ENCODE measurements at regions not wholly inside any gene's neighbourhood (a gene's known extent, or its start where the extent isn't known, plus 50 kb on each side); places are given as distances from the start of the nearest gene placed in this dataset.
"Not testable (repeated sequence)": the region's sequence is repeated elsewhere in the genome, so short reads cannot be mapped to it uniquely, and the experiment has no call there.

DNA sequence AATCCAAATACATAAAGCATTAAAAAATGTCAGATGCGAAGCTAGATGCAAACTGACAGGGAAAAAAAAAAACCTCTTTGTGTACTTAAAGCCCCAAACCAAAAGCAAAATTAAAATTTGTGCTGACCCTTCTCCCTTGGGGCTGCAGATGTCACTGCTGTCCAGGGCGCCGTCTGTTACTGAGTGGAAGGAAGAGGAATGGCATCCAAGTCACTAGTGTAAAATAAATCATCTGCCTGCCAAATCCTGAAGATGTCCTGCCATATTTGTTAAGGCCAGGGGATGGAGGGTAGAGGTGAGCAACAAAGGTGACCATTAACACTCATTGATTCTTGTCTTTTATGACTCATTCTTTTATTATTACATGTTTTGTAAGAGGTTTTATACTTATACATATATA lies 126.6 kb upstream of the ERV3-1 start:
- H3K4me3 ChIP-seq (ENCODE audit: control extremely low read depth in 1 of 5, extremely low read depth in 1 of 5, insufficient read depth in 1 of 5, low read depth in 2 of 5, low read length in 4 of 5); H3K4me1 Mint-ChIP-seq; H3K27ac ChIP-seq (ENCODE audit: low read length in 2 of 2); H2AFZ ChIP-seq (ENCODE audit: insufficient read depth, low read depth, low read length, poor library complexity, severe bottlenecking); H3K27me3 Mint-ChIP-seq; H3K4me3 Mint-ChIP-seq; DNase-seq; intact Hi-C loops (cut with micrococcal nuclease); H3K36me3 ChIP-seq (replicated peaks in 1 of 2; ENCODE audit: control extremely low read depth in 1 of 2, control insufficient read depth in 1 of 2, extremely low read depth in 1 of 2, insufficient read depth in 2 of 2, low read length in 1 of 2); POLR2A ChIA-PET; H3K9me3 ChIP-seq (ENCODE audit: control extremely low read depth in 1 of 3, control insufficient read depth in 2 of 3, insufficient read depth in 1 of 3, low read length in 2 of 3); H3K9ac ChIP-seq (ENCODE audit: low read length); CTCF ChIA-PET; H4K20me1 ChIP-seq (ENCODE audit: control insufficient read depth, insufficient read depth, low read length, poor library complexity, severe bottlenecking); H3K27me3 ChIP-seq (replicated peaks in 1 of 4; ENCODE audit: control extremely low read depth in 1 of 4, control insufficient read depth in 3 of 4, insufficient read depth in 4 of 4, low read length in 3 of 4); H3K4me1 ChIP-seq (ENCODE audit: control insufficient read depth in 2 of 2, insufficient read depth in 2 of 2, low read length in 2 of 2); H3K9me3 Mint-ChIP-seq (ENCODE audit: insufficient read depth); H3K27ac Mint-ChIP-seq; H3K79me2 ChIP-seq (ENCODE audit: control insufficient read depth, insufficient read depth, low read length); H3K4me2 ChIP-seq (replicated peaks; ENCODE audit: low read depth, low read length, poor library complexity, severe bottlenecking): not testable (repeated sequence)
- WGBS (ENCODE audit: insufficient coverage): no CpG with 5 or more reads among the region's 3 CpGs
- peak; percentile 51 for ATAC-seq (ENCODE audit: low read depth)

DNA sequence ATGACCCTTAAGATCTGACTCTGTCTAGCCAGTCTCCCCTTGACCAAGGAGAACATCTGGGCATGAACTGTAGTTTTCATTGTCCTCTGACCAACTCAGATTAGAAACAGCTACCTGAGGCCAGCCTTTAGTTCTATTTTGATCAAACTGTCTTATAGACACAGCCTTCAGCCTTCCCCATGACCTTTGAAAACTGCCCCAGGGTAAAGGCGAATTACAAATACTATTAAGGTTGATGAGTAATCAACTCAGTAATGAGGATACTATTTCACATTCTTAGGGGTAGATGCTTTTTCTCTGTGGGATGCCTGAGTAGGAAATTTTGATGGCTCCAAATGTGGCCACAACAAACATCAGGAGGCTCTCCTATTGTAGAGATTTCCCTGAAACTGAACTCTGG lies 125.8 kb upstream of the ERV3-1 start:
- H3K4me1 Mint-ChIP-seq; CTCF ChIA-PET; H3K27me3 Mint-ChIP-seq; H3K36me3 ChIP-seq (replicated peaks in 1 of 2; ENCODE audit: control extremely low read depth in 1 of 2, control insufficient read depth in 1 of 2, extremely low read depth in 1 of 2, insufficient read depth in 2 of 2, low read length in 1 of 2); ATAC-seq (ENCODE audit: low read depth); H3K4me3 ChIP-seq (ENCODE audit: control extremely low read depth in 1 of 5, extremely low read depth in 1 of 5, insufficient read depth in 1 of 5, low read depth in 2 of 5, low read length in 4 of 5); H2AFZ ChIP-seq (ENCODE audit: insufficient read depth, low read depth, low read length, poor library complexity, severe bottlenecking); POLR2A ChIA-PET; H3K9me3 Mint-ChIP-seq (ENCODE audit: insufficient read depth); H3K4me3 Mint-ChIP-seq; intact Hi-C loops (cut with micrococcal nuclease); H3K9ac ChIP-seq (ENCODE audit: low read length); H3K4me1 ChIP-seq (ENCODE audit: control insufficient read depth in 2 of 2, insufficient read depth in 2 of 2, low read length in 2 of 2); DNase-seq; H3K27ac ChIP-seq (ENCODE audit: low read length in 2 of 2); H3K79me2 ChIP-seq (ENCODE audit: control insufficient read depth, insufficient read depth, low read length); H3K27ac Mint-ChIP-seq; H3K9me3 ChIP-seq (ENCODE audit: control extremely low read depth in 1 of 3, control insufficient read depth in 2 of 3, insufficient read depth in 1 of 3, low read length in 2 of 3); H3K27me3 ChIP-seq (replicated peaks in 1 of 4; ENCODE audit: control extremely low read depth in 1 of 4, control insufficient read depth in 3 of 4, insufficient read depth in 4 of 4, low read length in 3 of 4); H3K4me2 ChIP-seq (replicated peaks; ENCODE audit: low read depth, low read length, poor library complexity, severe bottlenecking); H4K20me1 ChIP-seq (ENCODE audit: control insufficient read depth, insufficient read depth, low read length, poor library complexity, severe bottlenecking): not testable (repeated sequence)
- no CpG with 5 or more reads among the region's 1 CpG for WGBS (ENCODE audit: insufficient coverage)

DNA sequence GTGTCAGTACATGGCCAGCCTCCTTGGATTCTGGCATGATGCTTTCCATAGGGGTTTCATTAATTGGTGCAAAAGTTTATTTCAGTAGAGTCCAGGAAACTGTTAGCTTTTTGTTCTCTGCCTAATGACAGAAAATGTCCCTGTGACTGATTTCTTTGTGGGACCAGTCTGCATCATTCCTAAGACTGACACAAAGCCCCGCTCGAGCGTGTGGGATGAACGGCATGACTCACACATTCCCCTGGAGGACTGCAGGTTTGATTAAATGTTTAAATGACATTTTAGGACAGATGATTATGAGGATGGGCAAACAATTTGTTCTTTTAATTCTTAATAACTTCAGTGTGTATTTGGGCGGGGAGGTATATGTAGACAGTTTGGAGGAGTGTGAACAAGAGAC lies 120.9 kb upstream of the ERV3-1 start:
- H3K4me3 Mint-ChIP-seq; H3K9me3 ChIP-seq (ENCODE audit: control extremely low read depth in 1 of 3, control insufficient read depth in 2 of 3, insufficient read depth in 1 of 3, low read length in 2 of 3); POLR2A ChIA-PET; H3K27ac ChIP-seq (ENCODE audit: low read length in 2 of 2); ATAC-seq (ENCODE audit: low read depth); H3K9me3 Mint-ChIP-seq (ENCODE audit: insufficient read depth); H4K20me1 ChIP-seq (ENCODE audit: control insufficient read depth, insufficient read depth, low read length, poor library complexity, severe bottlenecking); DNase-seq; H3K27me3 Mint-ChIP-seq; H3K4me2 ChIP-seq (replicated peaks; ENCODE audit: low read depth, low read length, poor library complexity, severe bottlenecking); H3K27ac Mint-ChIP-seq; H3K9ac ChIP-seq (ENCODE audit: low read length); H3K36me3 ChIP-seq (replicated peaks in 1 of 2; ENCODE audit: control extremely low read depth in 1 of 2, control insufficient read depth in 1 of 2, extremely low read depth in 1 of 2, insufficient read depth in 2 of 2, low read length in 1 of 2); CTCF ChIA-PET; H3K4me3 ChIP-seq (ENCODE audit: control extremely low read depth in 1 of 5, extremely low read depth in 1 of 5, insufficient read depth in 1 of 5, low read depth in 2 of 5, low read length in 4 of 5); intact Hi-C loops (cut with micrococcal nuclease); H2AFZ ChIP-seq (ENCODE audit: insufficient read depth, low read depth, low read length, poor library complexity, severe bottlenecking); H3K4me1 ChIP-seq (ENCODE audit: control insufficient read depth in 2 of 2, insufficient read depth in 2 of 2, low read length in 2 of 2); H3K27me3 ChIP-seq (replicated peaks in 1 of 4; ENCODE audit: control extremely low read depth in 1 of 4, control insufficient read depth in 3 of 4, insufficient read depth in 4 of 4, low read length in 3 of 4); H3K79me2 ChIP-seq (ENCODE audit: control insufficient read depth, insufficient read depth, low read length); H3K4me1 Mint-ChIP-seq: not testable (repeated sequence)
- no CpG with 5 or more reads among the region's 5 CpGs for WGBS (ENCODE audit: insufficient coverage)

DNA sequence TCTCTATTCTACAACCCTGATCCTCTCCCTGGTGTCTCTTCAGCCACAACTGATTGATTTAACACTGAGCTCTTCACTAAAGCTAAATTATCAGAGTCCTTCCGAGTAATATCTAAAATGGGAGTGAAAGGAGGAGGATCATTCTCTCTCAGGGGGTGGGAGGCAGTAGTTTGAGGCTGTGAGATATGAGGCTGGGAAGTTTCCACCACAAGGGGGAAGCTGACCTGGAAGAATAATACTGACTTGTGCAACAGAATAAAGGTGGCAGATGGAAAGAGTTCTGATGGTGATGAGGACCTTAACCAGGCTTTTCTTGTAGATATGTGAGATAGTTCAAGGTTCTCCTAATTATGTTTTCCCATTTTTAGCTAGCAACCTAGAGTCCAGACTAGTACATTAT lies 118.1 kb upstream of the ERV3-1 start:
- H3K4me1 ChIP-seq (ENCODE audit: control insufficient read depth in 2 of 2, insufficient read depth in 2 of 2, low read length in 2 of 2); intact Hi-C loops (cut with micrococcal nuclease); H2AFZ ChIP-seq (ENCODE audit: insufficient read depth, low read depth, low read length, poor library complexity, severe bottlenecking); H3K9ac ChIP-seq (ENCODE audit: low read length); H3K9me3 Mint-ChIP-seq (ENCODE audit: insufficient read depth); H3K27me3 Mint-ChIP-seq; POLR2A ChIA-PET; H3K4me3 Mint-ChIP-seq; H3K4me3 ChIP-seq (ENCODE audit: control extremely low read depth in 1 of 5, extremely low read depth in 1 of 5, insufficient read depth in 1 of 5, low read depth in 2 of 5, low read length in 4 of 5); H4K20me1 ChIP-seq (ENCODE audit: control insufficient read depth, insufficient read depth, low read length, poor library complexity, severe bottlenecking); CTCF ChIA-PET; H3K27ac Mint-ChIP-seq; H3K9me3 ChIP-seq (ENCODE audit: control extremely low read depth in 1 of 3, control insufficient read depth in 2 of 3, insufficient read depth in 1 of 3, low read length in 2 of 3); H3K4me2 ChIP-seq (replicated peaks; ENCODE audit: low read depth, low read length, poor library complexity, severe bottlenecking); ATAC-seq (ENCODE audit: low read depth); H3K36me3 ChIP-seq (replicated peaks in 1 of 2; ENCODE audit: control extremely low read depth in 1 of 2, control insufficient read depth in 1 of 2, extremely low read depth in 1 of 2, insufficient read depth in 2 of 2, low read length in 1 of 2); H3K27ac ChIP-seq (ENCODE audit: low read length in 2 of 2); H3K27me3 ChIP-seq (replicated peaks in 1 of 4; ENCODE audit: control extremely low read depth in 1 of 4, control insufficient read depth in 3 of 4, insufficient read depth in 4 of 4, low read length in 3 of 4); H3K4me1 Mint-ChIP-seq; H3K79me2 ChIP-seq (ENCODE audit: control insufficient read depth, insufficient read depth, low read length); DNase-seq: not testable (repeated sequence)
- WGBS (ENCODE audit: insufficient coverage): no CpG with 5 or more reads among the region's 1 CpG

Measured in B cell (primary cell).